ENCODE measurements at regions not wholly inside any gene's neighbourhood (a gene's known extent, or its start where the extent isn't known, plus 50 kb on each side); places are given as distances from the start of the nearest gene placed in this dataset.

DNA sequence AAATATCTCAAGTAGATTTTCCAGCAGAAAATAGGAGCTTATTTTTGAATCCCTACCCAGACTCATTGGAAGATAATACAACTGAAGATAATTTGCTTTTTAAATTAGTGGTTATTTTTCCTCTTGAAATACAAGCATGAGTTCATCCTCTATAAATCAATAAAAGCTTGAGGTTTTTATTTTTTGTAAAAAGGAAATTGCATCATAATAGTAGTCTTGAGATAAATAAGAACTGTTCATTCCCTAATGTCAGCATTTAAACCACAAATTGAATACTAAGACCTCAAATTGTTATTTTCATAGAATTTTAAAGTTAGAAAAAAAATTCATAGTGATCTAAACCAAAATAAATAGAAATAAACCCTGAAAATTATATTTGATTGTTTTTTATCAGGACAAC is 719.1 kb downstream of the CD109 start:
- TF ChIP-seq, protein P1, sequence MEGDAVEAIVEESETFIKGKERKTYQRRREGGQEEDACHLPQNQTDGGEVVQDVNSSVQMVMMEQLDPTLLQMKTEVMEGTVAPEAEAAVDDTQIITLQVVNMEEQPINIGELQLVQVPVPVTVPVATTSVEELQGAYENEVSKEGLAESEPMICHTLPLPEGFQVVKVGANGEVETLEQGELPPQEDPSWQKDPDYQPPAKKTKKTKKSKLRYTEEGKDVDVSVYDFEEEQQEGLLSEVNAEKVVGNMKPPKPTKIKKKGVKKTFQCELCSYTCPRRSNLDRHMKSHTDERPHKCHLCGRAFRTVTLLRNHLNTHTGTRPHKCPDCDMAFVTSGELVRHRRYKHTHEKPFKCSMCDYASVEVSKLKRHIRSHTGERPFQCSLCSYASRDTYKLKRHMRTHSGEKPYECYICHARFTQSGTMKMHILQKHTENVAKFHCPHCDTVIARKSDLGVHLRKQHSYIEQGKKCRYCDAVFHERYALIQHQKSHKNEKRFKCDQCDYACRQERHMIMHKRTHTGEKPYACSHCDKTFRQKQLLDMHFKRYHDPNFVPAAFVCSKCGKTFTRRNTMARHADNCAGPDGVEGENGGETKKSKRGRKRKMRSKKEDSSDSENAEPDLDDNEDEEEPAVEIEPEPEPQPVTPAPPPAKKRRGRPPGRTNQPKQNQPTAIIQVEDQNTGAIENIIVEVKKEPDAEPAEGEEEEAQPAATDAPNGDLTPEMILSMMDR (IDR thresholded peaks at IDR 0.05) = no peak
- TF ChIP-seq POLR2A (IDR thresholded peaks at IDR 0.05) = no peak

Measured in uterus (tissue), 2 donors.